ENCODE measurements at regions not wholly inside any gene's neighbourhood (a gene's known extent, or its start where the extent isn't known, plus 50 kb on each side); places are given as distances from the start of the nearest gene placed in this dataset.

DNA sequence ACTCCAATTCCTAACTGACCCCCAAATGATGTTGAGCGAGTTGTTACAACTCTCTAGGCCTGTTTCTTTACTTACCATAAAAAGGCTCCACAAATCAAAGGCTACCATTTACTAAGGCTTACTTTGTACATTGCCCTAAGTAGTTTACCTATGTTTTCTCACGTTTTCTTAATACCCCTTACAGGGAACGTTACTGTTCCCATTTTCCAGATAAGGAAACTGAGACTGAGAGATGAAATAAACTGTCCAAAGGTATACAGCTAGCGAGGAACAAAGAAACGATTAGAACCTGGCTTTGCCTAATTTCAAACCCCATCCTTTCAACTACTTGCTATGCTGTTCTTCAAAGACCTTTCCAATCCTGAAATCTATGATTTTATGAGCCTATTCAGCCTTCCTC is 74.8 kb upstream of the SPTBN1 start:
- TF ChIP-seq, protein P1, sequence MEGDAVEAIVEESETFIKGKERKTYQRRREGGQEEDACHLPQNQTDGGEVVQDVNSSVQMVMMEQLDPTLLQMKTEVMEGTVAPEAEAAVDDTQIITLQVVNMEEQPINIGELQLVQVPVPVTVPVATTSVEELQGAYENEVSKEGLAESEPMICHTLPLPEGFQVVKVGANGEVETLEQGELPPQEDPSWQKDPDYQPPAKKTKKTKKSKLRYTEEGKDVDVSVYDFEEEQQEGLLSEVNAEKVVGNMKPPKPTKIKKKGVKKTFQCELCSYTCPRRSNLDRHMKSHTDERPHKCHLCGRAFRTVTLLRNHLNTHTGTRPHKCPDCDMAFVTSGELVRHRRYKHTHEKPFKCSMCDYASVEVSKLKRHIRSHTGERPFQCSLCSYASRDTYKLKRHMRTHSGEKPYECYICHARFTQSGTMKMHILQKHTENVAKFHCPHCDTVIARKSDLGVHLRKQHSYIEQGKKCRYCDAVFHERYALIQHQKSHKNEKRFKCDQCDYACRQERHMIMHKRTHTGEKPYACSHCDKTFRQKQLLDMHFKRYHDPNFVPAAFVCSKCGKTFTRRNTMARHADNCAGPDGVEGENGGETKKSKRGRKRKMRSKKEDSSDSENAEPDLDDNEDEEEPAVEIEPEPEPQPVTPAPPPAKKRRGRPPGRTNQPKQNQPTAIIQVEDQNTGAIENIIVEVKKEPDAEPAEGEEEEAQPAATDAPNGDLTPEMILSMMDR (IDR thresholded peaks at IDR 0.05), result no peak
- TF ChIP-seq EP300 (IDR thresholded peaks at IDR 0.05) (no peak), POLR2A (IDR thresholded peaks at IDR 0.05) (no peak)

Data from ovary (tissue), 3 donors.